ENCODE measurements at regions not wholly inside any gene's neighbourhood (a gene's known extent, or its start where the extent isn't known, plus 50 kb on each side); places are given as distances from the start of the nearest gene placed in this dataset.

- TF ChIP-seq CTCF (IDR thresholded peaks at IDR 0.05) (no peak), POLR2A (IDR thresholded peaks at IDR 0.05) (no peak)
Observed at GRCh38 chr1:4974981-4975685, 320.7 kb downstream of the AJAP1 start.

Data from lower leg skin (tissue), 3 donors.